Osteoblast (primary cell): ENCODE measurements at regions not wholly inside any gene's neighbourhood (a gene's known extent, or its start where the extent isn't known, plus 50 kb on each side); places are given as distances from the start of the nearest gene placed in this dataset.

ENCODE experiments used
- DNase-seq: peaks from one replicate; pipeline ENCODE4 v3.0.0; 2011; ENCODE audit warnings: low spot score, mixed read lengths; ENCODE audit not compliant: insufficient read length; ENCODE audit errors: missing footprints
- H2AFZ ChIP-seq: 2 replicates; pipeline ENCODE4 v1.6.0; 2011; ENCODE audit warnings: mild to moderate bottlenecking, low read length
- H3K27ac ChIP-seq: 2 replicates; pipeline ENCODE4 v1.5.1; 2011; ENCODE audit warnings: mild to moderate bottlenecking, low read depth, low read length, moderate library complexity
- H3K27me3 ChIP-seq: 2 replicates; pipeline ENCODE4 v1.6.0; 2012; ENCODE audit warnings: mild to moderate bottlenecking, control low read depth, inconsistent platforms, low read length, moderate library complexity; ENCODE audit not compliant: insufficient read depth
- H3K36me3 ChIP-seq: 2 replicates; pipeline ENCODE4 v1.5.1; 2011; ENCODE audit warnings: mild to moderate bottlenecking, low read length, control low read depth, moderate library complexity; ENCODE audit not compliant: insufficient read depth
- H3K4me1 ChIP-seq: 2 replicates; pipeline ENCODE4 v1.5.1; 2011; ENCODE audit warnings: mild to moderate bottlenecking, low read length, control low read depth, moderate library complexity; ENCODE audit not compliant: insufficient read depth
- H3K4me2 ChIP-seq: 2 replicates; pipeline ENCODE4 v1.6.0; 2011; ENCODE audit warnings: mild to moderate bottlenecking, low read length; ENCODE audit not compliant: insufficient read depth
- H3K4me3 ChIP-seq: fragments of 200-600 bp; sonication (generic); 3 replicates; pipeline ENCODE4 v1.5.1; 2012; ENCODE audit warnings: mild to moderate bottlenecking, low read length, inconsistent platforms; ENCODE audit not compliant: insufficient read depth
- H3K79me2 ChIP-seq: 2 replicates; pipeline ENCODE4 v1.6.0; 2012; ENCODE audit warnings: mild to moderate bottlenecking, low read length, control low read depth, inconsistent platforms; ENCODE audit not compliant: insufficient read depth
- H3K9me3 ChIP-seq: 2 replicates; pipeline ENCODE4 v1.5.1; 2011; ENCODE audit warnings: low read depth, low read length, control low read depth
- H4K20me1 ChIP-seq: 2 replicates; pipeline ENCODE4 v1.6.0; 2012; ENCODE audit warnings: mild to moderate bottlenecking, low read length, control low read depth; ENCODE audit not compliant: insufficient read depth
- CTCF ChIP-seq: IDR thresholded peaks from 2 replicates; pipeline ENCODE4 v1.5.1; 2011; ENCODE audit warnings: mild to moderate bottlenecking, low read depth, low read length, moderate library complexity; ENCODE audit errors: extremely low read depth

DNA sequence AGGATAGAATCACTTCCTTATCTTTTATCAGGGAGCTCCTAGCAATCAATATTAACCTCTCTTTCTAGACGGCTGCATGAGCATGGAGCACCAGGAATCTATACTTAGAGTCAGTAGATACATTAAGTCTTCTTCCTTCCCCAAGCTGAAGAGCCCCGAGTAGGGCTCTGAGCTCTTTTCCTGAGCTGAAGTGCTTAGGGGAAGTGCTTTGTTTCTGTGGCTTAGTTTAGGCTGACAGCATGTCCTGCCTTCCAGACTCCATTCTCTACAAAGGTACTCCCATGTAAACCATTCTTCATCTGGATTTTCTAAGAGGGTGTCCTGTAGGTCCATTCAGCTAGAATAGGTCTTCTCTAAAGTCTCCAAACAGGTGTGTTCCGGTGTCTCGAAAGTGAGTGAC, 127.5 kb upstream of the AFF2 start:
- no peaks in the 10 kb centered on the region for H3K36me3 ChIP-seq
- TF ChIP-seq CTCF = no peak
- H3K4me2 ChIP-seq = no peak overlapping the region
- no peaks in the 10 kb centered on the region for H4K20me1 ChIP-seq
- H2AFZ ChIP-seq = no peak overlapping the region
- H3K9me3 ChIP-seq = no peaks in the 10 kb centered on the region
- DNase-seq = no peak
- H3K27me3 ChIP-seq = no peaks in the 10 kb centered on the region
- no peak overlapping the region for H3K4me3 ChIP-seq
- H3K27ac ChIP-seq = no peak overlapping the region
- H3K79me2 ChIP-seq = no peaks in the 10 kb centered on the region
- no peaks in the 10 kb centered on the region for H3K4me1 ChIP-seq

DNA sequence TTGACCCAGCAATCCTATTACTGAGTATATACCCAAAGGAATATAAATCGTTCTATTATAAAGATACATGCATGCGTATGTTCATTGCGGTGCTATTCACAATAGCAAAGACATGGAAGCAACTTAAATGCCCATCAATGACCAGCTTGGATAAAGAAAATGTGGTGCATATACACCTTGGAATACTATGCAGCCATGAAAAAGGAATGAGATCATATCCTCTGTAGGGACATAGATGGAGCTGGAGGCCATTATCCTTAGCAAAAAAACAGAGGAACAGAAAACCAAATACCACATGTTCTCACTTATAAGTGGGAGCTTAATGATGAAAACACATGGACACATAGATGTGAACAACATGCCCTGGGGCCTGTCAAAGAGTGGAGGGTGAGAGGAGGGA, 124.1 kb upstream of the AFF2 start:
- H3K4me1 ChIP-seq = no peaks in the 10 kb centered on the region
- no peaks in the 10 kb centered on the region for H3K27me3 ChIP-seq
- no peaks in the 10 kb centered on the region for H3K9me3 ChIP-seq
- no peaks in the 10 kb centered on the region for H4K20me1 ChIP-seq
- no peak overlapping the region for H3K4me3 ChIP-seq
- H2AFZ ChIP-seq = no peak overlapping the region
- no peaks in the 10 kb centered on the region for H3K79me2 ChIP-seq
- no peak overlapping the region for H3K27ac ChIP-seq
- no peak for TF ChIP-seq CTCF
- H3K4me2 ChIP-seq = no peak overlapping the region
- no peaks in the 10 kb centered on the region for H3K36me3 ChIP-seq
- DNase-seq = no peak

- Histone ChIP-seq H3K4me2 (no peak overlapping the region), H3K4me1 (no peaks in the 10 kb centered on the region)
Observed at GRCh38 chrX:148380107-148380506, 120.3 kb upstream of the AFF2 start.

More at GRCh38 chrX:148380107-148380506, 120.3 kb upstream of the AFF2 start:
- Histone ChIP-seq H4K20me1 (no peaks in the 10 kb centered on the region), H3K27me3 (no peaks in the 10 kb centered on the region), H3K27ac (no peak overlapping the region), H3K4me3 (no peak overlapping the region), H3K79me2 (no peaks in the 10 kb centered on the region), H3K36me3 (no peaks in the 10 kb centered on the region), H2AFZ (no peak overlapping the region), H3K9me3 (no peaks in the 10 kb centered on the region)
- no peak for TF ChIP-seq CTCF
- no peak for DNase-seq
